HCT116 (cell line): ENCODE measurements at regions not wholly inside any gene's neighbourhood (a gene's known extent, or its start where the extent isn't known, plus 50 kb on each side); places are given as distances from the start of the nearest gene placed in this dataset.

ENCODE experiments used
- ATAC-seq: fragments of 200-7000 bp; cut with Tn5 transposase; 2 replicates; pipeline ENCODE4 v1.9.1; 2020; ENCODE audit warnings: mild to moderate bottlenecking, moderate library complexity
- BruUV-seq: library from RNA; stranded (reverse); fragments of 400-500 nt; replicated peaks from 2 replicates; lab custom pipeline; 2021; lab: Mats Ljungman, UMichigan
- CTCF ChIA-PET: fragments of 300-600 bp; sonication (Branson Sonifier 250); formaldehyde crosslinking; loops from one replicate; lab custom pipeline; 2021; ENCODE audit warnings: antibody characterized with exemption; lab: Charles Lee
- POLR2A ChIA-PET: fragments of 300-600, 350-600 bp; sonication (Branson Sonifier 250); formaldehyde crosslinking; loops from one replicate; lab custom pipeline; 2021; ENCODE audit warnings: antibody characterized with exemption; lab: Charles Lee
- RAD21 ChIA-PET, 2 experiments: fragments of 300-600 bp; sonication (Branson Sonifier 250); formaldehyde crosslinking; loops; one replicate each; lab custom pipeline; 2023; ENCODE audit warnings: low total read pairs in 2 of 2; ENCODE audit not compliant: uncharacterized antibody in 2 of 2, unreplicated experiment in 2 of 2, low non-redundant PET in 1 of 2; lab: Charles Lee
- DNase-seq: peaks from one replicate; pipeline ENCODE4 v3.0.0-alpha.2; 2010; ENCODE audit warnings: low read depth, low spot score
- H2AFZ ChIP-seq: fragments of 200-600 bp; shearing (Covaris generic), sonication (generic); 2 replicates; pipeline ENCODE4 v1.6.1; 2017; ENCODE audit warnings: low read depth, mixed run types, mixed read lengths, antibody characterized with exemption, low read length; ENCODE audit not compliant: poor library complexity, severe bottlenecking
- H3K27ac ChIP-seq: 2 replicates; pipeline ENCODE4 v1.5.1; 2012; ENCODE audit warnings: low read depth, low read length
- H3K27me3 ChIP-seq: fragments of 200-600 bp; sonication (generic); 2 replicates; pipeline ENCODE4 v1.6.1; 2016; ENCODE audit warnings: mixed run types, low read length, mixed read lengths; ENCODE audit not compliant: insufficient read depth
- H3K36me3 ChIP-seq, 2 experiments: fragments of 200-500 bp in 1 of 2; fragments of 200-600 bp in 1 of 2; sonication (Bioruptor generic) in 1 of 2; sonication (generic) in 1 of 2; 2 replicates each; pipeline versions ENCODE4 v1.5.1 to v1.6.1; 2014 to 2016; ENCODE audit warnings: low read length in 2 of 2, inconsistent platforms in 1 of 2, mixed read lengths in 1 of 2, mixed run types in 1 of 2; ENCODE audit not compliant: insufficient read depth in 2 of 2, control insufficient read depth in 1 of 2
- H3K4me1 ChIP-seq, 2 experiments: fragments of 200-600 bp in 1 of 2; sonication (generic) in 1 of 2; 2 replicates each; pipeline versions ENCODE4 v1.5.1 to v1.6.1; 2012 to 2017; ENCODE audit warnings: low read length in 2 of 2, inconsistent platforms in 1 of 2, mild to moderate bottlenecking in 1 of 2, mixed read lengths in 1 of 2, mixed run types in 1 of 2, moderate library complexity in 1 of 2; ENCODE audit not compliant: insufficient read depth in 2 of 2, control insufficient read depth in 1 of 2
- H3K4me2 ChIP-seq: fragments of 200-600 bp; sonication (generic); 2 replicates; pipeline ENCODE4 v1.6.1; 2017; ENCODE audit warnings: mixed run types, low read length, mixed read lengths
- H3K4me3 ChIP-seq, 2 experiments: fragments of 200-600 bp in 1 of 2; sonication (generic) in 1 of 2; replicated peaks in 1 of 2; 2 replicates each; pipeline ENCODE4 v1.5.1; 2011 to 2016; ENCODE audit warnings: low read length in 2 of 2, control low read depth in 1 of 2, low read depth in 1 of 2, mild to moderate bottlenecking in 1 of 2, mixed read lengths in 1 of 2, mixed run types in 1 of 2
- H3K79me2 ChIP-seq: fragments of 200-600 bp; sonication (generic); 2 replicates; pipeline ENCODE4 v1.6.1; 2017; ENCODE audit warnings: mild to moderate bottlenecking, mixed run types, low read length, moderate library complexity, mixed read lengths; ENCODE audit not compliant: insufficient read depth
- H3K9ac ChIP-seq: fragments of 200-600 bp; sonication (generic); 2 replicates; pipeline ENCODE4 v1.6.1; 2016; ENCODE audit warnings: low read length, mixed read lengths
- H3K9me2 ChIP-seq: fragments of 200-600 bp; sonication (generic), shearing (Covaris generic); 2 replicates; pipeline ENCODE4 v1.6.1; 2017; ENCODE audit warnings: mixed run types, mild to moderate bottlenecking, moderate library complexity; ENCODE audit not compliant: insufficient read depth
- H3K9me3 ChIP-seq, 2 experiments: fragments of 200-500 bp in 1 of 2; fragments of 200-600 bp in 1 of 2; sonication (Bioruptor generic) in 1 of 2; sonication (generic) in 1 of 2; 2 replicates each; pipeline ENCODE4 v1.6.1; 2014 to 2017; ENCODE audit warnings: low read length in 2 of 2, mixed read lengths in 2 of 2, inconsistent platforms in 1 of 2, low read depth in 1 of 2, mild to moderate bottlenecking in 1 of 2, mixed run types in 1 of 2, moderate library complexity in 1 of 2; ENCODE audit not compliant: control insufficient read depth in 1 of 2, insufficient read depth in 1 of 2
- H4K20me1 ChIP-seq: fragments of 200-600 bp; sonication (generic), shearing (Covaris generic); 2 replicates; pipeline ENCODE4 v1.6.1; 2017; ENCODE audit warnings: mixed run types, mild to moderate bottlenecking, moderate library complexity; ENCODE audit not compliant: insufficient read depth
- CBX3 ChIP-seq: IDR thresholded peaks from 2 replicates; pipeline ENCODE4 v1.6.1; 2012; ENCODE audit warnings: low read depth
- CEBPB ChIP-seq: IDR thresholded peaks from 2 replicates; pipeline ENCODE4 v1.6.1; 2012; ENCODE audit warnings: low read depth
- CTCF ChIP-seq, 3 experiments: fragments of 200-600 bp in 1 of 3; sonication (generic) in 1 of 3; IDR thresholded peaks in 2 of 3; conservative IDR thresholded peaks in 1 of 3; 2 replicates each; pipeline ENCODE4 v1.5.1; 2012 to 2017; ENCODE audit warnings: low read depth in 2 of 3, low read length in 2 of 3, antibody characterized with exemption in 1 of 3, borderline replicate concordance in 1 of 3, control low read depth in 1 of 3, mild to moderate bottlenecking in 1 of 3, mixed read lengths in 1 of 3, mixed run types in 1 of 3, moderate library complexity in 1 of 3; ENCODE audit not compliant: insufficient read depth in 1 of 3
- ELF1 ChIP-seq: IDR thresholded peaks from 2 replicates; pipeline ENCODE4 v1.6.1; 2012; ENCODE audit warnings: low read depth, borderline replicate concordance
- JUND ChIP-seq: IDR thresholded peaks from 2 replicates; pipeline ENCODE4 v1.6.1; 2012
- MAX ChIP-seq: IDR thresholded peaks from 2 replicates; pipeline ENCODE4 v1.6.1; 2012
- POLR2A ChIP-seq: IDR thresholded peaks from 2 replicates; pipeline ENCODE4 v1.7.0; 2011; ENCODE audit warnings: borderline replicate concordance; ENCODE audit not compliant: insufficient read depth, insufficient read length; ENCODE audit errors: extremely low read depth
- YY1 ChIP-seq: IDR thresholded peaks from 2 replicates; pipeline ENCODE4 v1.6.1; 2011; ENCODE audit warnings: low read length, low read depth, moderate library complexity, mild to moderate bottlenecking; ENCODE audit not compliant: insufficient replicate concordance; ENCODE audit errors: extremely low read depth
- ZBTB33 ChIP-seq: IDR thresholded peaks from 2 replicates; pipeline ENCODE4 v1.6.1; 2011; ENCODE audit warnings: mild to moderate bottlenecking, low read length, moderate library complexity; ENCODE audit not compliant: insufficient replicate concordance; ENCODE audit errors: extremely low read depth
- intact Hi-C: fragments of 100-400 bp; cut with micrococcal nuclease; formaldehyde crosslinking; loops from 2 replicates; pipeline ENCODE4 v1.10.0; 2022

GRCh38 chr2:186380805-186381204, 105.3 kb upstream of the ZC3H15 start:
- Histone ChIP-seq H4K20me1 (no peaks in the 10 kb centered on the region), H3K9me2 (no peaks in the 10 kb centered on the region), H3K36me3 (no peaks in the 10 kb centered on the region), H3K27ac (no peak overlapping the region), H3K79me2 (no peaks in the 10 kb centered on the region), H3K4me2 (no peak overlapping the region), H3K4me1 (no peaks in the 10 kb centered on the region), H3K9ac (no peak overlapping the region), H3K4me3 (no peak overlapping the region), H2AFZ (no peak overlapping the region), H3K27me3 (no peaks in the 10 kb centered on the region), H3K9me3 (no peaks in the 10 kb centered on the region)
- CTCF ChIA-PET: no interaction called here
- no TSS peak for BruUV-seq
- ATAC-seq (no peak), DNase-seq (no peak)
- RAD21 ChIA-PET: no interaction called here
- POLR2A ChIA-PET: no interaction called here
- TF ChIP-seq YY1 (no peak), CTCF (IDR thresholded peaks at IDR 0.05 in 2 of 3, conservative IDR thresholded peaks at IDR 0.05 in 1 of 3; ENCODE audit: borderline replicate concordance in 1 of 3, insufficient read depth in 1 of 3, low read depth in 2 of 3, low read length in 2 of 3) (no peak), MAX (no peak)
- intact Hi-C loops: no loop called here

GRCh38 chr2:186381573-186381972, 104.5 kb upstream of the ZC3H15 start:
- no TSS peak for BruUV-seq
- Histone ChIP-seq H3K4me2 (no peak overlapping the region), H3K27me3 (no peaks in the 10 kb centered on the region), H3K79me2 (no peaks in the 10 kb centered on the region), H3K4me1 (no peaks in the 10 kb centered on the region), H3K27ac (no peak overlapping the region), H3K36me3 (no peaks in the 10 kb centered on the region), H3K9me3 (no peaks in the 10 kb centered on the region; a peak in 1 of 4 replicates), H3K4me3 (no peak overlapping the region), H2AFZ (no peak overlapping the region), H4K20me1 (no peaks in the 10 kb centered on the region), H3K9me2 (no peaks in the 10 kb centered on the region), H3K9ac (no peak overlapping the region)
- ChIA-PET CTCF (no interaction called here), RAD21 (no interaction called here), POLR2A (no interaction called here)
- DNase-seq (no peak), ATAC-seq (no peak)
- intact Hi-C loops: no loop called here
- TF ChIP-seq JUND: no peak
- TF ChIP-seq CTCF (IDR thresholded peaks at IDR 0.05 in 2 of 3, conservative IDR thresholded peaks at IDR 0.05 in 1 of 3; ENCODE audit: borderline replicate concordance in 1 of 3, insufficient read depth in 1 of 3, low read depth in 2 of 3, low read length in 2 of 3): no peak
- no peak for TF ChIP-seq CEBPB
- TF ChIP-seq CBX3: no peak
- TF ChIP-seq MAX: no peak
- TF ChIP-seq POLR2A: no peak
- TF ChIP-seq ZBTB33: no peak
- no peak for TF ChIP-seq ELF1
